ENCODE measurements at regions not wholly inside any gene's neighbourhood (a gene's known extent, or its start where the extent isn't known, plus 50 kb on each side); places are given as distances from the start of the nearest gene placed in this dataset.

DNA sequence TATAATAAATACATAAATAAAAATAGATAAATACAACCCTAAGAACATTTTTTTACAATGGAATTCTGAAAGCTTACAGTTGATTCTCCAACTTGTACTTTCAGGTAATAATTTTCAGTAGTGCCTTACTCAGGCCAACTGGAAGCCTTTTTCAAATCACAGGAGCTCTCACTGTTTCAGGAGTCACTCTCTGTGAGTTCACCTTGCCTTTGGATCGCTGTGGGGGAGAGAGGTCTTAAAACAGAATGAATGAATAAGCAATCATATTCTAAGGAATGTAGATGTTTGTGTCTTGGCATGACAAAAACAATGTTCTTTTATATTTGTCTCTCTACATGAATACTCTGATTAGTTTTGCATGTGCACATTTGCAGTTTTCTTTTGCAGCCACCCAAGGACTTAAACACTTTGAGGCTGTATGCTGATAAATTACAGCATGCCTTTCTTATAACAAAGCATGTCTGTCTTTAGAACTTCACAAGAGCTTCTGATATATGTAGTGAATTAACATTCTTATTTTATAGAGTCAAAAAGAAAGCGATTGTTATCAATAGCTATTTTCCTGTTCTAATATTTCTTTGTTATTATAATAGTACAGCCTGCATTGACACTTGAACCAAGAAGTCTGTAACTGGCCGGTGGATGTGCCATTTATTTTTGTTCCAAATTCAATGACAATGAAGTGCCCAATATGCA, 1111.5 kb upstream of the ATXN8OS start (continued):
- TF ChIP-seq, protein P1, sequence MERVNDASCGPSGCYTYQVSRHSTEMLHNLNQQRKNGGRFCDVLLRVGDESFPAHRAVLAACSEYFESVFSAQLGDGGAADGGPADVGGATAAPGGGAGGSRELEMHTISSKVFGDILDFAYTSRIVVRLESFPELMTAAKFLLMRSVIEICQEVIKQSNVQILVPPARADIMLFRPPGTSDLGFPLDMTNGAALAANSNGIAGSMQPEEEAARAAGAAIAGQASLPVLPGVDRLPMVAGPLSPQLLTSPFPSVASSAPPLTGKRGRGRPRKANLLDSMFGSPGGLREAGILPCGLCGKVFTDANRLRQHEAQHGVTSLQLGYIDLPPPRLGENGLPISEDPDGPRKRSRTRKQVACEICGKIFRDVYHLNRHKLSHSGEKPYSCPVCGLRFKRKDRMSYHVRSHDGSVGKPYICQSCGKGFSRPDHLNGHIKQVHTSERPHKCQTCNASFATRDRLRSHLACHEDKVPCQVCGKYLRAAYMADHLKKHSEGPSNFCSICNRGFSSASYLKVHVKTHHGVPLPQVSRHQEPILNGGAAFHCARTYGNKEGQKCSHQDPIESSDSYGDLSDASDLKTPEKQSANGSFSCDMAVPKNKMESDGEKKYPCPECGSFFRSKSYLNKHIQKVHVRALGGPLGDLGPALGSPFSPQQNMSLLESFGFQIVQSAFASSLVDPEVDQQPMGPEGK (CRISPR knock-in tag; IDR thresholded peaks at IDR 0.05; ENCODE audit: borderline replicate concordance) = no peak

DNA sequence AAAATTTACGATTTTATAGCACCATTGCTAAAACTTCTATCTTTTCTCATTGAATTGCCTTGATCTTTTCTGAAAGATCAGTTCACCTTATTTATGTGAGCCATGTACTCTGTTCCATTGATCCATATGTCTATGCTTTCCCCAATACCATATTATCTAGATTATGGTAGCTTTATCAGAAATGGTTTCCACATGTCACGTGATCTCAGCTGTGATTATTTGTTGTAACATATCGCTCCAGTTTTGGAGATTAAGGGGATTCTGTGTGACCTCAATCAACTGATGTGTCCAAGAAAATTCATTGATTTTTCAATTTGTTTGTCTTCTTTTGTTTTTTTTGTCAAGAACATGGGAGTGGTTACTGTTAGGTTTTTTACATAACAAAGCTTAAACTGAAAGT, 1114.5 kb upstream of the ATXN8OS start:
- TF ChIP-seq OSR1 (CRISPR knock-in tag; IDR thresholded peaks at IDR 0.05) = no peak
- TF ChIP-seq PPARA (CRISPR knock-in tag; IDR thresholded peaks at IDR 0.05; ENCODE audit: borderline replicate concordance) = no peak
- no peak for TF ChIP-seq ESRRG (CRISPR knock-in tag; IDR thresholded peaks at IDR 0.05)
- TF ChIP-seq ARNTL (CRISPR knock-in tag; IDR thresholded peaks at IDR 0.05; ENCODE audit: borderline replicate concordance, low read depth) = no peak
- TF ChIP-seq ZFP3 (CRISPR knock-in tag; IDR thresholded peaks at IDR 0.05) = no peak
- no peak for TF ChIP-seq TOX (CRISPR knock-in tag; IDR thresholded peaks at IDR 0.05; ENCODE audit: borderline replicate concordance)
- TF ChIP-seq GLIS3 (CRISPR knock-in tag; IDR thresholded peaks at IDR 0.05) = no peak
- TF ChIP-seq, protein P2, sequence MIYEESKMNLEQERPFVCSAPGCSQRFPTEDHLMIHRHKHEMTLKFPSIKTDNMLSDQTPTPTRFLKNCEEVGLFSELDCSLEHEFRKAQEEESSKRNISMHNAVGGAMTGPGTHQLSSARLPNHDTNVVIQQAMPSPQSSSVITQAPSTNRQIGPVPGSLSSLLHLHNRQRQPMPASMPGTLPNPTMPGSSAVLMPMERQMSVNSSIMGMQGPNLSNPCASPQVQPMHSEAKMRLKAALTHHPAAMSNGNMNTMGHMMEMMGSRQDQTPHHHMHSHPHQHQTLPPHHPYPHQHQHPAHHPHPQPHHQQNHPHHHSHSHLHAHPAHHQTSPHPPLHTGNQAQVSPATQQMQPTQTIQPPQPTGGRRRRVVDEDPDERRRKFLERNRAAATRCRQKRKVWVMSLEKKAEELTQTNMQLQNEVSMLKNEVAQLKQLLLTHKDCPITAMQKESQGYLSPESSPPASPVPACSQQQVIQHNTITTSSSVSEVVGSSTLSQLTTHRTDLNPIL (CRISPR knock-in tag; IDR thresholded peaks at IDR 0.05; ENCODE audit: low read depth) = no peak
- ATAC-seq = no peak

DNA sequence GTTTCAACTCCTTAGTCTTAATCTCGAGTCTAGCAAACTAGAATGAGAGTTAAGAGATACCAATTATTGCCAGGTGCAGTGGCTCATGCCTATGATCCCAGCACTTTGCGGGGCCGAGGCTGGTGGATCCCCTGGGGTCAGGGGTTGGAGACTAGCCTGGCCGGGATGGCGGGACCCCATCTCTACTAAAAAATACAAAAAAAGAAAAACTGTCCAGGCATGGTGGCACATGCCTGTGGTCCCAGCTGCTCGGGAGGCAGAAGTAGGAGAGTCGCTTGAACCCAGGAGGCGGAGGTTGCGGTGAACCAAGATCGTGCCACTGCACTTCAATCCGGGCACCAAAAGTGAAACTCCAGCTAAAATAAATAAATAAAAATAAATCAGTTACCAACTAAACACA, 1119.5 kb upstream of the ATXN8OS start:
- TF ChIP-seq ZFP30 (CRISPR knock-in tag; IDR thresholded peaks at IDR 0.05) (no peak), RARB (CRISPR knock-in tag; IDR thresholded peaks at IDR 0.05) (no peak), TCF4 (CRISPR knock-in tag; IDR thresholded peaks at IDR 0.05; ENCODE audit: borderline replicate concordance) (no peak), ISL1 (CRISPR knock-in tag; IDR thresholded peaks at IDR 0.05) (no peak), PPARA (CRISPR knock-in tag; IDR thresholded peaks at IDR 0.05; ENCODE audit: borderline replicate concordance) (no peak), ZFP3 (CRISPR knock-in tag; IDR thresholded peaks at IDR 0.05) (no peak), CSDC2 (CRISPR knock-in tag; IDR thresholded peaks at IDR 0.05) (no peak), OSR1 (CRISPR knock-in tag; IDR thresholded peaks at IDR 0.05) (no peak), ARNTL (CRISPR knock-in tag; IDR thresholded peaks at IDR 0.05; ENCODE audit: borderline replicate concordance, low read depth) (no peak), ESRRG (CRISPR knock-in tag; IDR thresholded peaks at IDR 0.05) (no peak), ZC3H10 (CRISPR knock-in tag; IDR thresholded peaks at IDR 0.05) (no peak), BACH2 (CRISPR knock-in tag; IDR thresholded peaks at IDR 0.05; ENCODE audit: borderline replicate concordance) (no peak)
- TF ChIP-seq, protein P1 (CRISPR knock-in tag; IDR thresholded peaks at IDR 0.05; ENCODE audit: borderline replicate concordance) = no peak
- TF ChIP-seq, protein P3, sequence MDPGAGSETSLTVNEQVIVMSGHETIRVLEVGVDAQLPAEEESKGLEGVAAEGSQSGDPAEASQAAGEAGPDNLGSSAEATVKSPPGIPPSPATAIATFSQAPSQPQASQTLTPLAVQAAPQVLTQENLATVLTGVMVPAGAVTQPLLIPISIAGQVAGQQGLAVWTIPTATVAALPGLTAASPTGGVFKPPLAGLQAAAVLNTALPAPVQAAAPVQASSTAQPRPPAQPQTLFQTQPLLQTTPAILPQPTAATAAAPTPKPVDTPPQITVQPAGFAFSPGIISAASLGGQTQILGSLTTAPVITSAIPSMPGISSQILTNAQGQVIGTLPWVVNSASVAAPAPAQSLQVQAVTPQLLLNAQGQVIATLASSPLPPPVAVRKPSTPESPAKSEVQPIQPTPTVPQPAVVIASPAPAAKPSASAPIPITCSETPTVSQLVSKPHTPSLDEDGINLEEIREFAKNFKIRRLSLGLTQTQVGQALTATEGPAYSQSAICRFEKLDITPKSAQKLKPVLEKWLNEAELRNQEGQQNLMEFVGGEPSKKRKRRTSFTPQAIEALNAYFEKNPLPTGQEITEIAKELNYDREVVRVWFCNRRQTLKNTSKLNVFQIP (CRISPR knock-in tag; IDR thresholded peaks at IDR 0.05; ENCODE audit: borderline replicate concordance, low read depth) = no peak
- TF ChIP-seq, protein P4, sequence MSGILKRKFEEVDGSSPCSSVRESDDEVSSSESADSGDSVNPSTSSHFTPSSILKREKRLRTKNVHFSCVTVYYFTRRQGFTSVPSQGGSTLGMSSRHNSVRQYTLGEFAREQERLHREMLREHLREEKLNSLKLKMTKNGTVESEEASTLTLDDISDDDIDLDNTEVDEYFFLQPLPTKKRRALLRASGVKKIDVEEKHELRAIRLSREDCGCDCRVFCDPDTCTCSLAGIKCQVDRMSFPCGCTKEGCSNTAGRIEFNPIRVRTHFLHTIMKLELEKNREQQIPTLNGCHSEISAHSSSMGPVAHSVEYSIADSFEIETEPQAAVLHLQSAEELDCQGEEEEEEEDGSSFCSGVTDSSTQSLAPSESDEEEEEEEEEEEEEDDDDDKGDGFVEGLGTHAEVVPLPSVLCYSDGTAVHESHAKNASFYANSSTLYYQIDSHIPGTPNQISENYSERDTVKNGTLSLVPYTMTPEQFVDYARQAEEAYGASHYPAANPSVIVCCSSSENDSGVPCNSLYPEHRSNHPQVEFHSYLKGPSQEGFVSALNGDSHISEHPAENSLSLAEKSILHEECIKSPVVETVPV (CRISPR knock-in tag; IDR thresholded peaks at IDR 0.05) = no peak
- TF ChIP-seq, protein P5, sequence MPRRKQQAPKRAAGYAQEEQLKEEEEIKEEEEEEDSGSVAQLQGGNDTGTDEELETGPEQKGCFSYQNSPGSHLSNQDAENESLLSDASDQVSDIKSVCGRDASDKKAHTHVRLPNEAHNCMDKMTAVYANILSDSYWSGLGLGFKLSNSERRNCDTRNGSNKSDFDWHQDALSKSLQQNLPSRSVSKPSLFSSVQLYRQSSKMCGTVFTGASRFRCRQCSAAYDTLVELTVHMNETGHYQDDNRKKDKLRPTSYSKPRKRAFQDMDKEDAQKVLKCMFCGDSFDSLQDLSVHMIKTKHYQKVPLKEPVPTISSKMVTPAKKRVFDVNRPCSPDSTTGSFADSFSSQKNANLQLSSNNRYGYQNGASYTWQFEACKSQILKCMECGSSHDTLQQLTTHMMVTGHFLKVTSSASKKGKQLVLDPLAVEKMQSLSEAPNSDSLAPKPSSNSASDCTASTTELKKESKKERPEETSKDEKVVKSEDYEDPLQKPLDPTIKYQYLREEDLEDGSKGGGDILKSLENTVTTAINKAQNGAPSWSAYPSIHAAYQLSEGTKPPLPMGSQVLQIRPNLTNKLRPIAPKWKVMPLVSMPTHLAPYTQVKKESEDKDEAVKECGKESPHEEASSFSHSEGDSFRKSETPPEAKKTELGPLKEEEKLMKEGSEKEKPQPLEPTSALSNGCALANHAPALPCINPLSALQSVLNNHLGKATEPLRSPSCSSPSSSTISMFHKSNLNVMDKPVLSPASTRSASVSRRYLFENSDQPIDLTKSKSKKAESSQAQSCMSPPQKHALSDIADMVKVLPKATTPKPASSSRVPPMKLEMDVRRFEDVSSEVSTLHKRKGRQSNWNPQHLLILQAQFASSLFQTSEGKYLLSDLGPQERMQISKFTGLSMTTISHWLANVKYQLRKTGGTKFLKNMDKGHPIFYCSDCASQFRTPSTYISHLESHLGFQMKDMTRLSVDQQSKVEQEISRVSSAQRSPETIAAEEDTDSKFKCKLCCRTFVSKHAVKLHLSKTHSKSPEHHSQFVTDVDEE (CRISPR knock-in tag; IDR thresholded peaks at IDR 0.05) = no peak
- TF ChIP-seq, protein P2 (CRISPR knock-in tag; IDR thresholded peaks at IDR 0.05; ENCODE audit: low read depth) = no peak
- no peak for ATAC-seq
